OCI-LY7 (cell line): ENCODE measurements at regions not wholly inside any gene's neighbourhood (a gene's known extent, or its start where the extent isn't known, plus 50 kb on each side); places are given as distances from the start of the nearest gene placed in this dataset.

Experiments
- BruUV-seq: library from RNA; stranded (reverse); fragments of 400-500 nt; replicated peaks from 2 replicates; lab custom pipeline; 2021; lab: Mats Ljungman, UMichigan
- CTCF ChIA-PET: fragments of 300-600 bp; sonication (Branson Sonifier 250); formaldehyde crosslinking; loops from one replicate; lab custom pipeline; 2022; ENCODE audit warnings: antibody characterized with exemption; ENCODE audit not compliant: unreplicated experiment; lab: Charles Lee
- POLR2A ChIA-PET: fragments of 300-600 bp; sonication (Branson Sonifier 250); formaldehyde crosslinking; loops from one replicate; lab custom pipeline; 2022; ENCODE audit warnings: antibody characterized with exemption; lab: Charles Lee
- DNase-seq: peaks from one replicate; pipeline ENCODE4 v3.0.0-alpha.2; 2015; ENCODE audit warnings: low spot score
- H2AFZ ChIP-seq: fragments of 200-600 bp; sonication (generic), shearing (Covaris generic); 2 replicates; pipeline ENCODE4 v1.6.1; 2014; ENCODE audit warnings: mild to moderate bottlenecking, antibody characterized with exemption, low read length, moderate library complexity
- H3K27ac ChIP-seq: fragments of 200-600 bp; sonication (generic); 2 replicates; pipeline ENCODE4 v1.5.1; 2014; ENCODE audit warnings: mixed run types, low read depth, mild to moderate bottlenecking, moderate library complexity, low read length, inconsistent platforms; ENCODE audit not compliant: poor library complexity, severe bottlenecking
- H3K36me3 ChIP-seq: fragments of 200-600 bp; sonication (generic); 2 replicates; pipeline ENCODE4 v1.6.1; 2014; ENCODE audit warnings: mild to moderate bottlenecking, antibody characterized with exemption, low read length, moderate library complexity, mixed read lengths; ENCODE audit not compliant: insufficient read depth
- H3K4me1 ChIP-seq: fragments of 200-600 bp; sonication (generic); 2 replicates; pipeline ENCODE4 v1.5.1; 2014; ENCODE audit warnings: mild to moderate bottlenecking, low read length; ENCODE audit not compliant: insufficient read depth, poor library complexity, severe bottlenecking
- H3K4me2 ChIP-seq: fragments of 200-600 bp; sonication (generic); 2 replicates; pipeline ENCODE4 v1.6.1; 2014; ENCODE audit warnings: mild to moderate bottlenecking, low read length
- H3K4me3 ChIP-seq: fragments of 200-600 bp; sonication (generic); 2 replicates; pipeline ENCODE4 v1.5.1; 2014; ENCODE audit warnings: mild to moderate bottlenecking, low read depth, low read length; ENCODE audit not compliant: poor library complexity, severe bottlenecking
- H3K79me2 ChIP-seq: fragments of 200-600 bp; sonication (generic); 2 replicates; pipeline ENCODE4 v1.6.1; 2016; ENCODE audit warnings: low read depth, mild to moderate bottlenecking, low read length, moderate library complexity, mixed read lengths; ENCODE audit not compliant: insufficient read depth
- H3K9me2 ChIP-seq: fragments of 200-600 bp; sonication (generic); 2 replicates; pipeline ENCODE4 v1.6.1; 2016; ENCODE audit warnings: mild to moderate bottlenecking, low read length, mixed read lengths; ENCODE audit not compliant: insufficient read depth
- H3K9me3 ChIP-seq: fragments of 200-600 bp; sonication (generic); 2 replicates; pipeline ENCODE4 v1.6.1; 2014; ENCODE audit warnings: mild to moderate bottlenecking, mixed run types, low read length, mixed read lengths
- H4K20me1 ChIP-seq: fragments of 200-600 bp; sonication (generic); 2 replicates; pipeline ENCODE4 v1.6.1; 2014; ENCODE audit warnings: mild to moderate bottlenecking, antibody characterized with exemption, low read length, moderate library complexity, mixed read lengths; ENCODE audit not compliant: insufficient read depth
- CTCF ChIP-seq: fragments of 200-600 bp; sonication (generic); conservative IDR thresholded peaks from 2 replicates; pipeline ENCODE4 v1.5.1; 2014; ENCODE audit warnings: mild to moderate bottlenecking, antibody characterized with exemption, low read length, moderate library complexity, mixed read lengths
- EZH2phosphoT487 ChIP-seq: fragments of 200-600 bp; sonication (generic); IDR thresholded peaks from 2 replicates; pipeline ENCODE4 v1.6.1; 2018; ENCODE audit warnings: low read depth, borderline replicate concordance, mild to moderate bottlenecking, mixed run types, antibody characterized with exemption, low read length, moderate library complexity, mixed read lengths
- intact Hi-C: fragments of 100-400 bp; cut with micrococcal nuclease; formaldehyde crosslinking; loops from one replicate; pipeline ENCODE4 v1.10.0; 2022; ENCODE audit not compliant: unreplicated experiment

GRCh38 chr15:81848701-81849100 lies 197.1 kb downstream of the MEX3B start:
- BruUV-seq: no TSS peak
- H3K79me2 ChIP-seq: no peaks in the 10 kb centered on the region
- H3K9me2 ChIP-seq: no peaks in the 10 kb centered on the region
- intact Hi-C loops: no loop called here
- no peaks in the 10 kb centered on the region for H3K9me3 ChIP-seq
- no peak overlapping the region for H3K27ac ChIP-seq
- H3K36me3 ChIP-seq: no peaks in the 10 kb centered on the region
- TF ChIP-seq EZH2phosphoT487: no peak
- DNase-seq: no peak
- H4K20me1 ChIP-seq: no peaks in the 10 kb centered on the region
- CTCF ChIA-PET: no interaction called here
- no peak overlapping the region for H3K4me3 ChIP-seq
- no peak overlapping the region for H3K4me2 ChIP-seq
- H3K4me1 ChIP-seq: peaks cover 8% of the 10 kb centered on the region
- POLR2A ChIA-PET: interaction anchor here (0.8 to 1.2 kb wide), 3 partner anchors 11 to 207 kb away, joined by 3 read pairs; no protein-coding TSS in a partner anchor
- H2AFZ ChIP-seq: 0 out of 2 replicates have a peak overlapping the region, but pooled peaks have one; percentile 0

- H3K9me2 ChIP-seq: no peaks in the 10 kb centered on the region
- ChIA-PET POLR2A (interaction anchor here (0.7 to 1.0 kb wide), 2 partner anchors 22 to 24 kb away, joined by 3 to 4 read pairs; no protein-coding TSS in a partner anchor), CTCF (interaction anchor here (1.3 kb wide), 1 partner anchor 16 kb away, joined by 3 read pairs; no protein-coding TSS in a partner anchor)
- H3K4me2 ChIP-seq: peak overlapping the region; percentile 42
- no peak for TF ChIP-seq EZH2phosphoT487
- TF ChIP-seq CTCF: no peak
- H3K4me1 ChIP-seq: peaks cover 16% of the 10 kb centered on the region
- H3K36me3 ChIP-seq: no peaks in the 10 kb centered on the region
- H3K4me3 ChIP-seq: no peak overlapping the region
- no TSS peak for BruUV-seq
- DNase-seq: no peak
- no peak overlapping the region; the same call in 1 of the 2 replicates for H2AFZ ChIP-seq
- no peaks in the 10 kb centered on the region for H3K79me2 ChIP-seq
- no peaks in the 10 kb centered on the region for H3K9me3 ChIP-seq
- H3K27ac ChIP-seq: no peak overlapping the region
- intact Hi-C loops: no loop called here
- no peaks in the 10 kb centered on the region for H4K20me1 ChIP-seq
These were observed 201.9 kb downstream of the MEX3B start for GRCh38 chr15:81843757-81844407.

- Histone ChIP-seq H3K36me3 (no peaks in the 10 kb centered on the region), H3K4me3 (no peak overlapping the region), H3K27ac (no peak overlapping the region), H3K4me1 (peaks cover 16% of the 10 kb centered on the region), H4K20me1 (no peaks in the 10 kb centered on the region), H2AFZ (peak overlapping the region; percentile 49; the same call in 1 of the 2 replicates), H3K79me2 (no peaks in the 10 kb centered on the region), H3K9me2 (no peaks in the 10 kb centered on the region), H3K4me2 (peak overlapping the region; percentile 42), H3K9me3 (no peaks in the 10 kb centered on the region)
- POLR2A ChIA-PET: interaction anchor here (0.7 kb wide), 1 partner anchor 23 kb away, joined by 4 read pairs; no protein-coding TSS in a partner anchor
- intact Hi-C loops: no loop called here
- no TSS peak for BruUV-seq
- CTCF ChIA-PET: interaction anchor here (1.3 kb wide), 1 partner anchor 17 kb away, joined by 3 read pairs; no protein-coding TSS in a partner anchor
- TF ChIP-seq EZH2phosphoT487 (no peak), CTCF (no peak)
- DNase-seq: peak; percentile 68
These were observed 202.6 kb downstream of the MEX3B start for GRCh38 chr15:81843226-81843625.
